IMR-90 (cell line): ENCODE measurements at regions not wholly inside any gene's neighbourhood (a gene's known extent, or its start where the extent isn't known, plus 50 kb on each side); places are given as distances from the start of the nearest gene placed in this dataset.

Source experiments
- CEBPB ChIP-seq: IDR thresholded peaks from 2 replicates; pipeline ENCODE4 v1.6.1; 2012; ENCODE audit warnings: low read depth, low read length, improper control_type of control experiment
- CHD1 ChIP-seq: IDR thresholded peaks from 2 replicates; pipeline ENCODE4 v1.6.1; 2012; ENCODE audit warnings: low read depth, low read length, improper control_type of control experiment
- MAFK ChIP-seq: IDR thresholded peaks from 2 replicates; pipeline ENCODE4 v1.6.1; 2012; ENCODE audit warnings: low read depth, low read length, improper control_type of control experiment
- MAZ ChIP-seq: IDR thresholded peaks from 2 replicates; pipeline ENCODE4 v1.6.1; 2012; ENCODE audit warnings: low read depth, mild to moderate bottlenecking, low read length, improper control_type of control experiment, moderate library complexity, borderline replicate concordance
- MXI1 ChIP-seq: IDR thresholded peaks from 2 replicates; pipeline ENCODE4 v1.6.1; 2012; ENCODE audit warnings: low read depth, mild to moderate bottlenecking, low read length, moderate library complexity, borderline replicate concordance
- NFE2L2 ChIP-seq: fragments of 150-350 bp; IDR thresholded peaks from 2 replicates; pipeline ENCODE4 v1.6.1; 2016; ENCODE audit warnings: low read depth, mild to moderate bottlenecking, low read length
- POLR2A ChIP-seq: IDR thresholded peaks from 2 replicates; pipeline ENCODE4 v1.6.1; 2012; ENCODE audit warnings: mild to moderate bottlenecking, low read depth, low read length
- RAD21 ChIP-seq: IDR thresholded peaks from 2 replicates; pipeline ENCODE4 v1.6.1; 2012; ENCODE audit warnings: low read length, improper control_type of control experiment
- RCOR1 ChIP-seq: IDR thresholded peaks from 2 replicates; pipeline ENCODE4 v1.6.1; 2012; ENCODE audit warnings: mild to moderate bottlenecking, low read length, improper control_type of control experiment; ENCODE audit not compliant: insufficient replicate concordance
- RFX5 ChIP-seq: IDR thresholded peaks from 2 replicates; pipeline ENCODE4 v1.8.0; 2012; ENCODE audit warnings: low read depth, mild to moderate bottlenecking, low read length, moderate library complexity
- SMC3 ChIP-seq: fragments of 150-350 bp; IDR thresholded peaks from 2 replicates; pipeline ENCODE4 v1.6.1; 2016; ENCODE audit warnings: low read depth, mild to moderate bottlenecking, antibody characterized with exemption, low read length, moderate library complexity
- TF ChIP-seq, protein P1 (sequence below): conservative IDR thresholded peaks from 2 replicates; pipeline ENCODE4 v1.5.1; 2012; ENCODE audit warnings: mild to moderate bottlenecking, low read depth, low read length, improper control_type of control experiment
- TF ChIP-seq, protein P2 (sequence below): fragments of 150-350 bp; IDR thresholded peaks from 2 replicates; pipeline ENCODE4 v1.6.1; 2017; ENCODE audit warnings: mild to moderate bottlenecking, antibody characterized with exemption, low read length, low read depth
- TF ChIP-seq, protein P3 (sequence below): fragments of 150-350 bp; IDR thresholded peaks from 2 replicates; pipeline ENCODE4 v1.6.1; 2016; ENCODE audit warnings: low read depth, mild to moderate bottlenecking, low read length, moderate library complexity, borderline replicate concordance

DNA sequence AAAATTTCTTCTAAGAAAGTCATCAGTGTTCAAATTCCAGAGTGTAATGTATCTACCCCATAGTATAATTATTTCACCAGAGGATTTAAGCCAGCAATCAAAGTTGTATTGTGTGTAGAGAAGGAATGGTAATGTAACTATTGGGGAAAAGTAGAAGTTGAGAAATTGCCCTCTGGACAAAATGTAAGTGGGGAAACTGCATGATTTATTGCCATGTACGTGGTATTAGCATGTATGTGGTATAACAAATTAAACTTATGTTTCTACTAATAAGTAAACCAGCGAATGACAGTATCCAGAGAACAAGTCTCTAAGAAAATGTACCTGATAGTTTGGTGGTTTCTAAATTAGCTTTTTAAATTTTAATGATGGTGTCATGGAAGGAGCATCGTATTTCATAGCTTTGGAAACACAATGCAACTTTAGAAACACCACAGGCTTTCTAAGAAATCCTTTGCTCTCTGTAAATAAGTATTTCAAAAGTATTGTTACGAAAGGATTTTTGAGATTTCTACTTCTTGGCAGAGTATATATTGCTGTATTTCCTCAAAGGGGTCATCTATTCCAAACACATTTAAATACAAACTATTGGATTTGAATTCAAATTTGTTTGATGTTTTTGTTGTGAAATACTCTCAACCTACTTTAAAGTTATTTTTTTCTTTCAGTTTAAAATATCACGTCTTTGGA is 1018.9 kb upstream of the ZEB2 start:
- TF ChIP-seq, protein P1, sequence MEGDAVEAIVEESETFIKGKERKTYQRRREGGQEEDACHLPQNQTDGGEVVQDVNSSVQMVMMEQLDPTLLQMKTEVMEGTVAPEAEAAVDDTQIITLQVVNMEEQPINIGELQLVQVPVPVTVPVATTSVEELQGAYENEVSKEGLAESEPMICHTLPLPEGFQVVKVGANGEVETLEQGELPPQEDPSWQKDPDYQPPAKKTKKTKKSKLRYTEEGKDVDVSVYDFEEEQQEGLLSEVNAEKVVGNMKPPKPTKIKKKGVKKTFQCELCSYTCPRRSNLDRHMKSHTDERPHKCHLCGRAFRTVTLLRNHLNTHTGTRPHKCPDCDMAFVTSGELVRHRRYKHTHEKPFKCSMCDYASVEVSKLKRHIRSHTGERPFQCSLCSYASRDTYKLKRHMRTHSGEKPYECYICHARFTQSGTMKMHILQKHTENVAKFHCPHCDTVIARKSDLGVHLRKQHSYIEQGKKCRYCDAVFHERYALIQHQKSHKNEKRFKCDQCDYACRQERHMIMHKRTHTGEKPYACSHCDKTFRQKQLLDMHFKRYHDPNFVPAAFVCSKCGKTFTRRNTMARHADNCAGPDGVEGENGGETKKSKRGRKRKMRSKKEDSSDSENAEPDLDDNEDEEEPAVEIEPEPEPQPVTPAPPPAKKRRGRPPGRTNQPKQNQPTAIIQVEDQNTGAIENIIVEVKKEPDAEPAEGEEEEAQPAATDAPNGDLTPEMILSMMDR: no peak
- TF ChIP-seq POLR2A (no peak), MAFK (no peak), CEBPB (no peak), RAD21 (no peak), MAZ (no peak), MXI1 (no peak), NFE2L2 (no peak), CHD1 (no peak), SMC3 (no peak), RCOR1 (no peak), RFX5 (no peak)
- TF ChIP-seq, protein P2, sequence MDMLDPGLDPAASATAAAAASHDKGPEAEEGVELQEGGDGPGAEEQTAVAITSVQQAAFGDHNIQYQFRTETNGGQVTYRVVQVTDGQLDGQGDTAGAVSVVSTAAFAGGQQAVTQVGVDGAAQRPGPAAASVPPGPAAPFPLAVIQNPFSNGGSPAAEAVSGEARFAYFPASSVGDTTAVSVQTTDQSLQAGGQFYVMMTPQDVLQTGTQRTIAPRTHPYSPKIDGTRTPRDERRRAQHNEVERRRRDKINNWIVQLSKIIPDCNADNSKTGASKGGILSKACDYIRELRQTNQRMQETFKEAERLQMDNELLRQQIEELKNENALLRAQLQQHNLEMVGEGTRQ: no peak
- TF ChIP-seq, protein P3, sequence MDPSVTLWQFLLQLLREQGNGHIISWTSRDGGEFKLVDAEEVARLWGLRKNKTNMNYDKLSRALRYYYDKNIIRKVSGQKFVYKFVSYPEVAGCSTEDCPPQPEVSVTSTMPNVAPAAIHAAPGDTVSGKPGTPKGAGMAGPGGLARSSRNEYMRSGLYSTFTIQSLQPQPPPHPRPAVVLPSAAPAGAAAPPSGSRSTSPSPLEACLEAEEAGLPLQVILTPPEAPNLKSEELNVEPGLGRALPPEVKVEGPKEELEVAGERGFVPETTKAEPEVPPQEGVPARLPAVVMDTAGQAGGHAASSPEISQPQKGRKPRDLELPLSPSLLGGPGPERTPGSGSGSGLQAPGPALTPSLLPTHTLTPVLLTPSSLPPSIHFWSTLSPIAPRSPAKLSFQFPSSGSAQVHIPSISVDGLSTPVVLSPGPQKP: no peak
